ENCODE measurements at regions not wholly inside any gene's neighbourhood (a gene's known extent, or its start where the extent isn't known, plus 50 kb on each side); places are given as distances from the start of the nearest gene placed in this dataset.

DNA sequence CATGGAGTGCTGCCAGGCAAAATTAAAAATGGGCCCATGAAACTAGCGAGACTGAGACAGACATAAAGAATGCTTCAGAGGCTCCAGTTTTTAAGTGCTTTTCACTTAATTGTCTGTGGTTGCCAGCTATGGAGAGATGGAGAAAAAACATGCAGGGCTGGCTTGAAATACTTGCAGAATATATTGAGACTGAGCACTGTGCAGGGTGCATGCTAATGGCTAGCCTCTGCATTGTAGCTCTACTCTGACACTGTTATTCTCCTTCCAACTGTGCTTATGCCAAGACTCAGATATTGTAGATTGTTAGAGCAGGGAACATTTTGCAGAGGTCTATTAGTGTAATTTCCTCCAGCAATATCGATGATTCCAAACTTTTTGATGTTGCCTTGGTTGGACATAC, 735.0 kb downstream of the PDCD6IP start:
- TF ChIP-seq, protein P1, sequence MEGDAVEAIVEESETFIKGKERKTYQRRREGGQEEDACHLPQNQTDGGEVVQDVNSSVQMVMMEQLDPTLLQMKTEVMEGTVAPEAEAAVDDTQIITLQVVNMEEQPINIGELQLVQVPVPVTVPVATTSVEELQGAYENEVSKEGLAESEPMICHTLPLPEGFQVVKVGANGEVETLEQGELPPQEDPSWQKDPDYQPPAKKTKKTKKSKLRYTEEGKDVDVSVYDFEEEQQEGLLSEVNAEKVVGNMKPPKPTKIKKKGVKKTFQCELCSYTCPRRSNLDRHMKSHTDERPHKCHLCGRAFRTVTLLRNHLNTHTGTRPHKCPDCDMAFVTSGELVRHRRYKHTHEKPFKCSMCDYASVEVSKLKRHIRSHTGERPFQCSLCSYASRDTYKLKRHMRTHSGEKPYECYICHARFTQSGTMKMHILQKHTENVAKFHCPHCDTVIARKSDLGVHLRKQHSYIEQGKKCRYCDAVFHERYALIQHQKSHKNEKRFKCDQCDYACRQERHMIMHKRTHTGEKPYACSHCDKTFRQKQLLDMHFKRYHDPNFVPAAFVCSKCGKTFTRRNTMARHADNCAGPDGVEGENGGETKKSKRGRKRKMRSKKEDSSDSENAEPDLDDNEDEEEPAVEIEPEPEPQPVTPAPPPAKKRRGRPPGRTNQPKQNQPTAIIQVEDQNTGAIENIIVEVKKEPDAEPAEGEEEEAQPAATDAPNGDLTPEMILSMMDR (IDR thresholded peaks at IDR 0.05), result no peak
- TF ChIP-seq SIN3A (IDR thresholded peaks at IDR 0.05; ENCODE audit: borderline replicate concordance, insufficient read depth, low read depth, low read length) (no peak), REST (IDR thresholded peaks at IDR 0.05; ENCODE audit: insufficient read depth in 1 of 2, low read depth in 2 of 2, low read length in 1 of 2) (no peak), POLR2AphosphoS5 (IDR thresholded peaks at IDR 0.05; ENCODE audit: low read depth, low read length) (no peak), TCF7L2 (IDR thresholded peaks at IDR 0.05; ENCODE audit: low read depth, low read length) (no peak)
